ENCODE measurements at regions not wholly inside any gene's neighbourhood (a gene's known extent, or its start where the extent isn't known, plus 50 kb on each side); places are given as distances from the start of the nearest gene placed in this dataset.

GRCh38 chr6:76631622-76632021 is 559.2 kb upstream of the IMPG1 start:
- TF ChIP-seq POLR2AphosphoS5 (IDR thresholded peaks at IDR 0.05; ENCODE audit: low read depth, low read length) (no peak), REST (IDR thresholded peaks at IDR 0.05; ENCODE audit: insufficient read depth in 1 of 2, low read depth in 2 of 2, low read length in 2 of 2) (no peak)

Measured in PFSK-1 (cell line).